C4-2B (cell line): ENCODE measurements at regions not wholly inside any gene's neighbourhood (a gene's known extent, or its start where the extent isn't known, plus 50 kb on each side); places are given as distances from the start of the nearest gene placed in this dataset.

Experiments used
- H3K27ac ChIP-seq: fragments of 450-650 bp; 2 replicates; pipeline ENCODE4 v1.5.1; 2017
- ZFX ChIP-seq: fragments of 450-650 bp; IDR thresholded peaks from 2 replicates; pipeline ENCODE4 v1.6.1; 2017
- TF ChIP-seq, protein P1 (sequence below): fragments of 450-650 bp; conservative IDR thresholded peaks from 2 replicates; pipeline ENCODE4 v1.5.1; 2017; ENCODE audit warnings: mild to moderate bottlenecking

DNA sequence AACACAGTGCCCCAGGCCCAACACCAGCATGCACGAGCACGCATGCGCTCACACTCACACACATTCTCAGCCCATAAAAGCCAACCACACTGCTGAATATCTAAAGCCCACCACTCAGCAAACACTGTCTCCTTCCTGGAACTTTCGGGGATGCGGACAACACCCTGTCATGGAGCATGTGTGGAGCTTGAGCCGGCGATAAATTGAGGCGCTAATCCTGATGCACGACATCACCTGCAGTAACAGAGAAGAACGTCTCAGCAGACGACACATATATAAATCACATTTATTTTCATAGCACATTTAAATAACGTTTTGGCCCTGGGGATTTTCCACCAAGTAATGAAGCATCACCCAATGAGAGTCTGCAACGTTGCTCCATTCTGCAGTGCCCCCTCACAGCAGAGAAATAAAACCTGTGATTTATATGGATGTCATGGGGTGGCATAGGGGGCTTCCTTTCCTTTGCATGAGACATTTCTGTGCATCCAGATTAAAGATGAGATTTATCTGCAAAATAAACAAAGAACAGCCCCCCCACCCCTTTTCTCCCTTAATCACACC is 267.7 kb upstream of the NFE2L3 start:
- H3K27ac ChIP-seq: no peak overlapping the region
- TF ChIP-seq, protein P1, sequence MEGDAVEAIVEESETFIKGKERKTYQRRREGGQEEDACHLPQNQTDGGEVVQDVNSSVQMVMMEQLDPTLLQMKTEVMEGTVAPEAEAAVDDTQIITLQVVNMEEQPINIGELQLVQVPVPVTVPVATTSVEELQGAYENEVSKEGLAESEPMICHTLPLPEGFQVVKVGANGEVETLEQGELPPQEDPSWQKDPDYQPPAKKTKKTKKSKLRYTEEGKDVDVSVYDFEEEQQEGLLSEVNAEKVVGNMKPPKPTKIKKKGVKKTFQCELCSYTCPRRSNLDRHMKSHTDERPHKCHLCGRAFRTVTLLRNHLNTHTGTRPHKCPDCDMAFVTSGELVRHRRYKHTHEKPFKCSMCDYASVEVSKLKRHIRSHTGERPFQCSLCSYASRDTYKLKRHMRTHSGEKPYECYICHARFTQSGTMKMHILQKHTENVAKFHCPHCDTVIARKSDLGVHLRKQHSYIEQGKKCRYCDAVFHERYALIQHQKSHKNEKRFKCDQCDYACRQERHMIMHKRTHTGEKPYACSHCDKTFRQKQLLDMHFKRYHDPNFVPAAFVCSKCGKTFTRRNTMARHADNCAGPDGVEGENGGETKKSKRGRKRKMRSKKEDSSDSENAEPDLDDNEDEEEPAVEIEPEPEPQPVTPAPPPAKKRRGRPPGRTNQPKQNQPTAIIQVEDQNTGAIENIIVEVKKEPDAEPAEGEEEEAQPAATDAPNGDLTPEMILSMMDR: no peak
- no peak for TF ChIP-seq ZFX

DNA sequence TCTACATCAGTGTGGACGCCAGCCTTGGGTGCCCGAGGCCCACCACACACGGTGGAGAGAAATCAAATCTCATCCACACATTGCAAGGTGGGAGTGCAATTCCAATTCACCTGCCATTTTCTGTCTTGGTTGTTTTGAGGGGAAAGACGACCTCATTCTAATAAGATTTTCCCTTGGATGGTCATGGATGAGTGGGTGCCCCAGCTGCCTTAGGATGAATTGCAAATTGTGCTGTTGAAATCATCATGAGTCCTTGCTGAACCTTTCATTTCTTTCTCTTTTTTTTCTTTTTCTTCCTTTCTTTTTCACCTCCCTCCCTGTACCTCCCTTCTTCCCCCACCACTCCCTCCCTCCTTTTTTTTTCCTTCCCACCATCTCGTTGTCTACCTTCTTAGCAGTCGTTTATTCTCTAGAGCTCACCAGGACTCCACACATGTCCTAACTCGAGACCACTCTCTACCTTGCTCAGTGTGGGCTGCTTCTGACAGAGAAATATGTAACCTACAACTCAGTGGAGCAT is 266.9 kb upstream of the NFE2L3 start:
- TF ChIP-seq, protein P1: no peak
- TF ChIP-seq ZFX: no peak
- no peak overlapping the region for H3K27ac ChIP-seq

DNA sequence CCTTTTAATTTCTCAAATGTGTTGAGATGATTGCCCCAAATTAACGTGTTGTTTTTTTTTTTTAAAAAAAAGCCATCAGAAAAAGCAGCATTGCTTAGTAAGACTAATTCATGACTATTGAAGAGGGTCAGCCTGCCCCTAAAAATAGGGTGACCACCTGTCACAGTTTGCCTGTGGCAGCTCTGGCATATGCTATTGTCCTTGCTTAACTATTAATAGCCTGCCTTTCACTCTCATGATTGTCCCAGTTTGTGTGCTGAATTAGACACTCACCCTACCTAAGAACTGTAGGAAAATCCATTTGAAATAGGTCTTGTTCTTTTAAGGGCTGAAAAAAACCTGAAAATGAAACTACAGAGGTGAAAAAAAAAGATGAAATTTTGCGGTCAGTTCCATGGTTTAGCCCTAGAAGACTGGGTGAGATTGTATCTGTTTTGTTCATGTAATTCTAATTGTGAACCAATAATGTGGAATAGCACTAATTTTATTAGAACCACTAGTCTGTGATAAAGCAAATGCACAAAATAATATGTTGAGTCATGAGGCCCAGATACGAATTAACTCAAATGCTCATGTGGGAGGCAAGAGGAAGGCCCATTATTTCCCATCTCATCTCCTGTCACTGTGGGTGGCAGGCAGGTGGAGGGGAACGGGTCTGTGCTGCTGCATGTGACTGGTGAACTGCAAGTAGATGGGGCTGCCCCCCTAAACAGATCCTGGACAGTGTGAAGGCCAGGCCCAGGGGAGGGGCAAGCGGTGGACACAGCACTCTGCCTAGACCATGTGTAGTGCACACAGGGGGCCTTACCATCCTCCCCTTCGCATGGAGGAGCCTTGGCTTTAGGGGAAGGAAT is 265.4 kb upstream of the NFE2L3 start:
- H3K27ac ChIP-seq: no peak overlapping the region

DNA sequence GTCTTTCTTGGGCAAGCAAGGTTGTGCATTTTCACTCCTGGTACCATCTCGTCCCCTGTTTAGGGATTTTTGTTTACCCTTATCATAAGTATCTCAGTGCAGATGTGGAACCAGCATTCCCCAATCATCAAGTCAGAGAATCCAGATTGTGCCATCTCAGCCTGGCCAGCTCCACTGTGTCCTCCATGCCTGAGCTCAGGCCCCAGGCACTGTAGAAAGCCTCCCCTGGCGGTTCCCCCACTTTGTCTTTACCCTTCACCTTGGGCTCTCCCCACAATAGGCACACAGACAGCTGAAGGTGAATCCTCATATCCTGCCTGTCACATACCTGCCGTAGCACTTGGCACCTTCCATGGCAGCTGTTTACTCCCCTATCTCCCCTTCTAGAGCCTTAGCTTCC is 264.7 kb upstream of the NFE2L3 start:
- TF ChIP-seq, protein P1: no peak
- no peak for TF ChIP-seq ZFX
- H3K27ac ChIP-seq: no peak overlapping the region

More for the DNA sequence above, 265.4 kb upstream of the NFE2L3 start:
- no peak for TF ChIP-seq ZFX
- TF ChIP-seq, protein P1: no peak

DNA sequence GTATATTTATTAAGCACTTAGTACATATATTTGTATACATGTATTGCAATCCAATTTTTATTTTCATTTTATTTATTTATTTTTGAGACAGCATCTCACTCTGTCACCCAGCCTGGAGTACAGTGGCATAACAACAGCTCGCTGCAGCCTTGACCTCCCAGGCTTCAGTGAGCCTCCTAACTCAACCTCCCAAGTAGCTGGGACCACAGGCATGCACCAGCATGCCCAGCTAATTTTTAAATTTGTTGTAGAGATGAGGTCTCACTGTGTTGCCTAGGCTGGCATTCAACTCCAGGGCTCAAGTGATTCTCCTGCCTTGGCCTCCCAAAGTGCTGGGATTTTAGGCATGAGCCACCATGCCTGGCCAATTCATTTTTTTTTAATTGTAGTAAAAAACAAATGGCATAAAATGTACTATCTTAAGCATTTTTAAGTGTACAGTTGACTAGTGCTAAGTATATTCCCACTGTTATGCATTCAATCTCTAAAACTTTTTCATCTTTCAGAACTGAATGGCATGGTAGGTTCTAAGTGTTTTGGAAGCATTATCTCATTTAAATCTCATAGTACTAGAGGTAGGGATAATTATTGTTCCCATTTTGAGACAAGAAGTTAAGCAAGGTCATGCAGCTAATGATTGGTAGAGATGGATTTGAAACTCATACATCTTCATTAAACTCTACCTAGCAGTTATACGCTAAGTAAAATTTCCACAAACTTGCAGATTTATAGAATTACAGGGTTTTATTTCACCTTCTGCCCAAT is 264.0 kb upstream of the NFE2L3 start:
- no peak overlapping the region for H3K27ac ChIP-seq
- TF ChIP-seq, protein P1: no peak
- no peak for TF ChIP-seq ZFX

DNA sequence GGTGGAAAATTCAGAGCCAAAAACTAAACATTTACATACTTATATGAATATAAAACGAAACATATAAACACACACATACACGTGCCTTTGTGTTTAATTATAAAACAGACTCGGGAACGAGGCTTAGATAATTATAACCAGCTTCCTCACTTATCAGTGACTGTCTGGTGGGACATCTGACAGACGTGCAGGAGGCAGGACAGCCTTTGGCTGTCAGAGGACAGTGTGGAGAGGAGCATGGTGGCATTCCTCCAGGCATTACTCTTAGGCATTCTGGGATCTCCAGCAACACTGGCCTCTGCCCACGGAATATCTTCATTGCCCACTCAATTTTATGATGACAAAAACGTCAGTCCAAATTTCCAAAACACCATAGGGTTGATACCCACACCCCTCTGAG is 262.2 kb upstream of the NFE2L3 start:
- TF ChIP-seq, protein P1: no peak
- no peak for TF ChIP-seq ZFX
- no peak overlapping the region for H3K27ac ChIP-seq

DNA sequence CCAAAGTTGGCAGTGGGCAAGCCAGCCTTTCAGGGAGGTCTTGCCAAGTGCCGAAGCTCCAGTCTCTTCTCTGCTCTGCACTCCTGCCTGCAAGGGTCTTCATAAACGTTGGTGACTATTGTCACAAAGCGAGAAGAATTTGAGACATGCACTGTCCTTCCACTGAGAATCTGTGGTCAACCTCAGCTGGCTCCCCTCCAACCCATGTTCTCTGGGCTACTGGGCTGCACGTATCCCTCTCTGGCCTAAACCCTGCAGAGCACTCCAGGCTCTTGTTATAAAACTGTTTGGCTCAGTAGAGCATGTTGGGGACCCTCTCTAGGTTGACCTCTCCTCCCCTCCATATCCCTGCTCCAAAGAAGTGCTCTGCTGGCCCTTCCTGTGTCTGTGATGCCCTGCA is 260.4 kb upstream of the NFE2L3 start:
- H3K27ac ChIP-seq: no peak overlapping the region
- TF ChIP-seq, protein P1: no peak
- TF ChIP-seq ZFX: no peak
